Breast epithelium (tissue), 4 donors: ENCODE measurements at regions not wholly inside any gene's neighbourhood (a gene's known extent, or its start where the extent isn't known, plus 50 kb on each side); places are given as distances from the start of the nearest gene placed in this dataset.

Experiments used
- DNase-seq, 2 donors: peaks; one replicate each; pipeline ENCODE4 v3.0.0-alpha.2; 2019; ENCODE audit warnings: low spot score in 2 of 2
- H3K27ac ChIP-seq, 2 donors: fragments of 200-600 bp; sonication (generic) in 1 of 2; one replicate each; pipeline ENCODE4 v1.5.1; 2016 to 2019; ENCODE audit warnings: mild to moderate bottlenecking in 1 of 2
- H3K27me3 ChIP-seq, 2 donors: fragments of 200-600 bp; sonication (generic) in 1 of 2; one replicate each; pipeline versions ENCODE4 v1.5.1 to v1.6.0; 2017 to 2019; ENCODE audit warnings: control low read depth in 1 of 2, mild to moderate bottlenecking in 1 of 2
- H3K36me3 ChIP-seq: fragments of 200-600 bp; one replicate; pipeline ENCODE4 v1.5.1; 2019
- H3K4me1 ChIP-seq, 2 donors: fragments of 200-600 bp; sonication (generic); one replicate each; pipeline ENCODE4 v1.5.1; 2016 to 2019; ENCODE audit warnings: control low read depth in 1 of 2
- H3K4me3 ChIP-seq, 3 donors: fragments of 200-600 bp; sonication (generic); 1 replicate in 2 of 3; 2 replicates in 1 of 3; pipeline ENCODE4 v1.5.1; 2016 to 2019; ENCODE audit warnings: mild to moderate bottlenecking in 3 of 3, moderate library complexity in 2 of 3
- H3K9me3 ChIP-seq, 2 donors: fragments of 200-600 bp; sonication (generic) in 1 of 2; one replicate each; pipeline ENCODE4 v1.5.1; 2016 to 2019; ENCODE audit warnings: control low read depth in 1 of 2
- CTCF ChIP-seq, 3 donors: fragments of 450-650 bp; IDR thresholded peaks; one replicate each; pipeline ENCODE4 v1.5.1; 2016 to 2017; ENCODE audit warnings: antibody characterized with exemption in 3 of 3, mild to moderate bottlenecking in 3 of 3, moderate library complexity in 3 of 3
- POLR2A ChIP-seq: fragments of 450-650 bp; IDR thresholded peaks from one replicate; pipeline ENCODE4 v1.6.1; 2016; ENCODE audit warnings: antibody characterized with exemption, mild to moderate bottlenecking, moderate library complexity
- POLR2AphosphoS5 ChIP-seq, 3 donors: sonication (generic); formaldehyde crosslinking; IDR thresholded peaks; one replicate each; pipeline ENCODE4 v1.6.1; 2017; ENCODE audit warnings: antibody characterized with exemption in 3 of 3
- intact Hi-C: fragments of 100-400 bp; cut with DNase I; formaldehyde crosslinking; loops from one replicate; pipeline ENCODE4 v1.15.1; 2023; ENCODE audit warnings: low total_unique reads

- Histone ChIP-seq H3K27me3 (peaks cover 0 to 29% of the 10 kb centered on the region in 2 donors), H3K9me3 (no peaks in the 10 kb centered on the region), H3K4me3 (no peak overlapping the region), H3K36me3 (no peaks in the 10 kb centered on the region), H3K27ac (no peak overlapping the region), H3K4me1 (no peaks in the 10 kb centered on the region)
- intact Hi-C loops = no loop called here
- TF ChIP-seq CTCF (IDR thresholded peaks at IDR 0.05) (no peak), POLR2AphosphoS5 (IDR thresholded peaks at IDR 0.05) (no peak), POLR2A (no peak)
- DNase-seq = no peak
These were observed 145.8 kb upstream of the SOX1 start for GRCh38 chr13:111920932-111921705.

DNA sequence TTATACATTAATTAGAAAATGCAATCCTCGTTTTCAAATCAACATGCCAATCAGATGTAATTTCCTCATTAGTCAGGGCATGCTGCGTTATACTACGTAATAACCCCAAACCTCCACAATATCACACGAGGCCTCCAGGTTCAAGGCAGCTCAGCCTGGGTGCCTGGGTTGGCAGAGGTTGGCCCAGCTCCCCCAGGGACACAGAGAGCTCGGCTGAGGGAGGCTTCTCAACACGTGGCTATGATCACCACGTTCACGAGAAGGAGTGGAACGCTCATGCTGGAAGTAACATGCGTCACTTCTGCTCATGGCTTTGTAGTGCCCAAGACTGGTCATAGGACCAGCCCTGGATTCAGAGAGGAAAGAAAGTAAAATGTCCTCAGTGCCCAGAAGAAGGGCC is 144.9 kb upstream of the SOX1 start:
- no peak overlapping the region for H3K4me3 ChIP-seq
- H3K27ac ChIP-seq = no peak overlapping the region
- peaks cover 0 to 37% of the 10 kb centered on the region in 2 donors for H3K27me3 ChIP-seq
- DNase-seq = no peak
- H3K9me3 ChIP-seq = no peaks in the 10 kb centered on the region
- intact Hi-C loops = no loop called here
- TF ChIP-seq CTCF (IDR thresholded peaks at IDR 0.05) = no peak
- no peak for TF ChIP-seq POLR2AphosphoS5 (IDR thresholded peaks at IDR 0.05)
- no peak for TF ChIP-seq POLR2A
- no peaks in the 10 kb centered on the region for H3K4me1 ChIP-seq
- H3K36me3 ChIP-seq = no peaks in the 10 kb centered on the region

GRCh38 chr13:111923439-111923838 is 143.5 kb upstream of the SOX1 start:
- Histone ChIP-seq H3K4me3 (no peak overlapping the region), H3K27ac (no peak overlapping the region), H3K36me3 (no peaks in the 10 kb centered on the region), H3K27me3 (peaks cover 0 to 41% of the 10 kb centered on the region in 2 donors), H3K4me1 (no peaks in the 10 kb centered on the region), H3K9me3 (no peaks in the 10 kb centered on the region)
- no peak for TF ChIP-seq POLR2AphosphoS5 (IDR thresholded peaks at IDR 0.05)
- no peak for TF ChIP-seq POLR2A
- no peak for TF ChIP-seq CTCF (IDR thresholded peaks at IDR 0.05)
- no peak for DNase-seq
- intact Hi-C loops = no loop called here

GRCh38 chr13:111923991-111924677 is 142.8 kb upstream of the SOX1 start:
- Histone ChIP-seq H3K4me1 (no peaks in the 10 kb centered on the region), H3K36me3 (no peaks in the 10 kb centered on the region), H3K9me3 (no peaks in the 10 kb centered on the region), H3K27me3 (peaks cover 0 to 41% of the 10 kb centered on the region in 2 donors), H3K4me3 (no peak overlapping the region), H3K27ac (no peak overlapping the region)
- TF ChIP-seq CTCF (IDR thresholded peaks at IDR 0.05) = no peak
- no peak for TF ChIP-seq POLR2AphosphoS5 (IDR thresholded peaks at IDR 0.05)
- TF ChIP-seq POLR2A = no peak
- no peak for DNase-seq
- intact Hi-C loops = no loop called here

DNA sequence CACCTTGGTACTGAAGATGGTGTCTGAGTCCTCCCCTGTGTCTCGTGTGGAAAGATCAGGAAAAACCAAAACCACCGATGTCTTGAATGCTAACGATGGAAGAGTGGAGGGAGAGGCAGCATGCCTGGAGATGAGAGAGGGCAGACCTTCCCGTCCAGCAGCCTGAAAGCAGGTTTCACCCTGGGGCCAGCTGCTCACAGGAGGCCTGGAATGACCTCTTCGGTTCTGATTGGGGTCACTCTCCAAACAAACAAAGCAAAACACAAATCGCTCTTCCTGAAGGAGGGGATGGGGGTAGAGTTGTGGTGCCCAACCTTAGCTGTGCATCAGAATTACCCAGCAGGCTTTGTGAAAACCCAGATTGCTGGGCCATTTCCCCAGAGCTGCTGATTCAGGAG is 142.3 kb upstream of the SOX1 start:
- no peaks in the 10 kb centered on the region for H3K4me1 ChIP-seq
- TF ChIP-seq POLR2A = no peak
- TF ChIP-seq POLR2AphosphoS5 (IDR thresholded peaks at IDR 0.05) = no peak
- TF ChIP-seq CTCF (IDR thresholded peaks at IDR 0.05) = no peak
- intact Hi-C loops = no loop called here
- no peaks in the 10 kb centered on the region for H3K36me3 ChIP-seq
- H3K4me3 ChIP-seq = no peak overlapping the region
- H3K27ac ChIP-seq = no peak overlapping the region
- peaks cover 0 to 40% of the 10 kb centered on the region in 2 donors for H3K27me3 ChIP-seq
- DNase-seq = no peak
- no peaks in the 10 kb centered on the region for H3K9me3 ChIP-seq
